HepG2 (cell line): ENCODE measurements at regions not wholly inside any gene's neighbourhood (a gene's known extent, or its start where the extent isn't known, plus 50 kb on each side); places are given as distances from the start of the nearest gene placed in this dataset.

Experiments used
- ATF7 ChIP-seq, 2 experiments: fragments of 450-650 bp in 1 of 2; sonication (generic) in 1 of 2; formaldehyde crosslinking in 1 of 2; IDR thresholded peaks; 2 replicates each; pipeline versions ENCODE4 v1.4.0 to v1.6.1; 2016 to 2020; ENCODE audit warnings: antibody characterized with exemption in 1 of 2, mild to moderate bottlenecking in 1 of 2, missing genetic modification reagents in 1 of 2
- BORCS8-MEF2B ChIP-seq: sonication (generic); formaldehyde crosslinking; IDR thresholded peaks from 2 replicates; pipeline ENCODE4 v1.8.0; 2022; ENCODE audit warnings: mild to moderate bottlenecking, missing genetic modification reagents
- EP300 ChIP-seq, 3 experiments: sonication (generic) in 1 of 3; formaldehyde crosslinking in 1 of 3; IDR thresholded peaks; 2 replicates each; pipeline versions ENCODE4 v1.5.1 to v1.6.1; 2011 to 2020; ENCODE audit warnings: low read depth in 2 of 3, low read length in 2 of 3, borderline replicate concordance in 1 of 3, improper control_type of control experiment in 1 of 3, mild to moderate bottlenecking in 1 of 3, missing genetic modification reagents in 1 of 3, moderate library complexity in 1 of 3
- FOXA1 ChIP-seq, 2 experiments: fragments of 450-650 bp in 1 of 2; sonication (generic) in 1 of 2; formaldehyde crosslinking in 1 of 2; IDR thresholded peaks; 2 replicates each; pipeline versions ENCODE4 v1.4.0 to v1.6.1; 2016 to 2020; ENCODE audit warnings: missing genetic modification reagents in 1 of 2
- FOXA3 ChIP-seq: IDR thresholded peaks from 2 replicates; pipeline ENCODE4 v1.6.1; 2016; ENCODE audit warnings: missing genetic modification reagents, missing compliant biosample characterization
- HMG20A ChIP-seq: IDR thresholded peaks from 2 replicates; pipeline ENCODE4 v1.6.1; 2016; ENCODE audit warnings: borderline replicate concordance
- IRF9 ChIP-seq: sonication (generic); formaldehyde crosslinking; IDR thresholded peaks from 2 replicates; pipeline ENCODE4 v1.8.0; 2022; ENCODE audit warnings: missing genetic modification reagents, mild to moderate bottlenecking, borderline replicate concordance
- KLF13 ChIP-seq: sonication (generic); formaldehyde crosslinking; IDR thresholded peaks from 2 replicates; pipeline ENCODE4 v1.4.0; 2020; ENCODE audit warnings: mild to moderate bottlenecking, missing genetic modification reagents
- NFIB ChIP-seq: sonication (generic); formaldehyde crosslinking; IDR thresholded peaks from 2 replicates; pipeline ENCODE4 v1.9.0; 2021; ENCODE audit warnings: missing genetic modification reagents, mild to moderate bottlenecking, borderline replicate concordance
- NFIC ChIP-seq: IDR thresholded peaks from 2 replicates; pipeline ENCODE4 v1.6.1; 2012; ENCODE audit warnings: mild to moderate bottlenecking, low read length, inconsistent platforms
- PRDM4 ChIP-seq: sonication (generic); formaldehyde crosslinking; IDR thresholded peaks from 2 replicates; pipeline ENCODE4 v1.9.0; 2021; ENCODE audit warnings: missing genetic modification reagents, borderline replicate concordance
- PRPF4 ChIP-seq: fragments of 200-400 bp; formaldehyde crosslinking; IDR thresholded peaks from 2 replicates; pipeline ENCODE4 v1.6.1; 2016; ENCODE audit warnings: low read length, low read depth; ENCODE audit not compliant: poor library complexity, severe bottlenecking
- SOX13 ChIP-seq, 3 experiments: fragments of 450-650 bp in 1 of 3; sonication (generic) in 1 of 3; formaldehyde crosslinking in 1 of 3; IDR thresholded peaks in 2 of 3; conservative IDR thresholded peaks in 1 of 3; 2 replicates each; pipeline versions ENCODE4 v1.5.0 to v1.6.1; 2016 to 2020; ENCODE audit warnings: antibody characterized with exemption in 1 of 3, mild to moderate bottlenecking in 1 of 3, missing compliant biosample characterization in 1 of 3, missing genetic modification reagents in 1 of 3, moderate library complexity in 1 of 3
- SOX6 ChIP-seq, 2 experiments: fragments of 450-650 bp in 1 of 2; sonication (generic) in 1 of 2; formaldehyde crosslinking in 1 of 2; IDR thresholded peaks; 2 replicates each; pipeline versions ENCODE4 v1.4.0 to v1.6.1; 2017 to 2020; ENCODE audit warnings: antibody characterized with exemption in 1 of 2, mild to moderate bottlenecking in 1 of 2, missing genetic modification reagents in 1 of 2
- SP5 ChIP-seq: IDR thresholded peaks from 2 replicates; pipeline ENCODE4 v1.6.1; 2016; ENCODE audit warnings: low read depth, borderline replicate concordance
- SRSF9 ChIP-seq: fragments of 200-400 bp; formaldehyde crosslinking; IDR thresholded peaks from 2 replicates; pipeline ENCODE4 v1.6.1; 2018; ENCODE audit warnings: borderline replicate concordance, mild to moderate bottlenecking, low read depth, low read length; ENCODE audit not compliant: insufficient read depth, poor library complexity, severe bottlenecking
- TMF1 ChIP-seq: sonication (generic); formaldehyde crosslinking; IDR thresholded peaks from 2 replicates; pipeline ENCODE4 v1.8.1; 2022; ENCODE audit warnings: low read depth, missing genetic modification reagents
- TP53 ChIP-seq: sonication (generic); formaldehyde crosslinking; conservative IDR thresholded peaks from 2 replicates; pipeline ENCODE4 v1.4.0; 2020; ENCODE audit warnings: missing genetic modification reagents
- ZBTB37 ChIP-seq: sonication (generic); formaldehyde crosslinking; IDR thresholded peaks from 2 replicates; pipeline ENCODE4 v1.4.0; 2020; ENCODE audit warnings: mild to moderate bottlenecking, missing genetic modification reagents
- ZNF224 ChIP-seq: sonication (generic); formaldehyde crosslinking; IDR thresholded peaks from 2 replicates; pipeline ENCODE4 v1.5.0; 2020; ENCODE audit warnings: mild to moderate bottlenecking, missing genetic modification reagents
- ZNF335 ChIP-seq: sonication (generic); formaldehyde crosslinking; IDR thresholded peaks from 2 replicates; pipeline ENCODE4 v1.4.0; 2020; ENCODE audit warnings: missing genetic modification reagents
- ZNF468 ChIP-seq: sonication (generic); formaldehyde crosslinking; IDR thresholded peaks from 2 replicates; pipeline ENCODE4 v1.8.0; 2022; ENCODE audit warnings: mild to moderate bottlenecking, moderate library complexity, missing genetic modification reagents
- ZNF558 ChIP-seq: sonication (generic); formaldehyde crosslinking; IDR thresholded peaks from 2 replicates; pipeline ENCODE4 v1.9.0; 2022; ENCODE audit warnings: mild to moderate bottlenecking, missing genetic modification reagents, borderline replicate concordance
- ZNF709 ChIP-seq: sonication (generic); formaldehyde crosslinking; IDR thresholded peaks from 2 replicates; pipeline ENCODE4 v1.5.0; 2020; ENCODE audit warnings: mild to moderate bottlenecking, missing genetic modification reagents
- ZNF746 ChIP-seq: sonication (generic); formaldehyde crosslinking; IDR thresholded peaks from 2 replicates; pipeline ENCODE4 v1.8.0; 2022; ENCODE audit warnings: mild to moderate bottlenecking, missing genetic modification reagents

- TF ChIP-seq ZNF709 (CRISPR knock-in tag) (no peak), ZNF335 (CRISPR knock-in tag) (no peak), ZNF224 (CRISPR knock-in tag) (no peak), FOXA3 (CRISPR knock-in tag) (peak; percentile 79), TMF1 (no peak), ZBTB37 (CRISPR knock-in tag) (no peak), SRSF9 (no peak), NFIC (peak; percentile 64; the same call in 1 of the 2 replicates), KLF13 (CRISPR knock-in tag) (no peak), HMG20A (CRISPR knock-in tag) (peak; percentile 63; the same call in 1 of the 2 replicates), TP53 (CRISPR knock-in tag) (no peak), ZNF468 (CRISPR knock-in tag) (no peak), NFIB (CRISPR knock-in tag) (no peak), PRPF4 (no peak), SOX6 (IDR thresholded peaks at IDR 0.05) (no peak), SOX6 (CRISPR knock-in tag; IDR thresholded peaks at IDR 0.05) (peak; percentile 22; the same call in 1 of the 2 replicates), ATF7 (IDR thresholded peaks at IDR 0.05) (no peak), ATF7 (CRISPR knock-in tag; IDR thresholded peaks at IDR 0.05) (no peak), SOX13 (IDR thresholded peaks at IDR 0.05) (no peak), SOX13 (CRISPR knock-in tag; conservative IDR thresholded peaks at IDR 0.05 in 1 of 2, IDR thresholded peaks at IDR 0.05 in 1 of 2) (peak in 1 of 2 experiments; percentile 71; a peak in 2 of 4 replicates), EP300 (IDR thresholded peaks at IDR 0.05; ENCODE audit: low read depth in 2 of 2, low read length in 2 of 2) (peak in 1 of 2 experiments; percentile 60; a peak in 2 of 4 replicates), EP300 (CRISPR knock-in tag; IDR thresholded peaks at IDR 0.05; ENCODE audit: borderline replicate concordance) (no peak), IRF9 (CRISPR knock-in tag) (no peak), ZNF746 (CRISPR knock-in tag) (no peak), SP5 (CRISPR knock-in tag) (0 out of 2 replicates have a peak, but pooled peaks have one; percentile 28), FOXA1 (IDR thresholded peaks at IDR 0.05) (0 out of 2 replicates have a peak, but pooled peaks have one; percentile 8), FOXA1 (CRISPR knock-in tag; IDR thresholded peaks at IDR 0.05) (peak; percentile 71), PRDM4 (CRISPR knock-in tag) (no peak), BORCS8-MEF2B (CRISPR knock-in tag) (no peak), ZNF558 (no peak)
Measured at GRCh38 chr3:164852866-164853265, 225.4 kb downstream of the SI start (continued).
